ENCODE measurements at regions not wholly inside any gene's neighbourhood (a gene's known extent, or its start where the extent isn't known, plus 50 kb on each side); places are given as distances from the start of the nearest gene placed in this dataset.

- TF ChIP-seq CTCF (IDR thresholded peaks at IDR 0.05) = no peak
- no peak for TF ChIP-seq EZH2phosphoT487 (IDR thresholded peaks at IDR 0.05)
Observed at GRCh38 chr12:89180496-89180895, 171.8 kb downstream of the DUSP6 start.
